ENCODE measurements at regions not wholly inside any gene's neighbourhood (a gene's known extent, or its start where the extent isn't known, plus 50 kb on each side); places are given as distances from the start of the nearest gene placed in this dataset.
A peak's percentile ranks its signal among the peaks of the same experiment; 100 is the strongest.

DNA sequence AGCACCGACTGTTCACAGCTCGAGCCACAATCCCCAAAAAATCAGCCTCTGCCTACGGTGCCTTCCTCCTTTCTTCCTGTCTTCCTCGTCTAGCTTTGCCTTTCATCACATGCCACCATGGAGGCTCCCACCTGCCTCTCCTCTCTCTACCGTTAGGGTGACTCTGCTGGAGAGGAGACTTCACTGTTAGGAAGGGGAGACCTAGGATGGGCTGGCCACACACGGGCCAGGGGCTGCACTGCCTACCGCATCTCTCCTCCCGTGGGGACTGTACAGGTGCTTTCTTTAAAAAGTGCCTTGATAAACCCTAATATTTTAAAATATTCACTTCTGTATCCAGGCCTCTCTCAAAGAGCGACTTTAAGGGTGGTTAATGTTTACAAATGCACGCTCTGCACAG is 1104.7 kb downstream of the BCL11B start:
- Histone ChIP-seq H3K9ac (peak overlapping the region in 1 of 11 experiments; percentile 12; a peak in 3 of 22 replicates), H3K4me2 (peak overlapping the region; percentile 44 to 94 (median 79)), H3K9me3 (replicated peaks in 1 of 11) (peaks cover 0 to 20% (median 13%) of the 10 kb centered on the region in 11 experiments; a peak in 13 of 22 replicates), H3K27me3 (peaks cover 0 to 5% (median 0%) of the 10 kb centered on the region in 11 experiments; a peak in 1 of 22 replicates), H3K4me3 (peak overlapping the region in 2 of 10 experiments; percentile 39 to 43; a peak in 2 of 20 replicates), H3K4me1 (peaks cover 9 to 61% (median 50%) of the 10 kb centered on the region in 10 experiments), H3K36me3 (no peaks in the 10 kb centered on the region), H4K20me1 (no peaks in the 10 kb centered on the region), H3K27ac (peak overlapping the region in 2 of 11 experiments; percentile 37 to 51; a peak in 3 of 22 replicates)
- no peak for TF ChIP-seq Cebpa-rat (IDR thresholded peaks at IDR 0.05)

GRCh38 chr14:98167705-98168104 is 1104.3 kb downstream of the BCL11B start:
- H3K9ac ChIP-seq = peak overlapping the region in 1 of 11 experiments; percentile 12; a peak in 3 of 22 replicates
- no peaks in the 10 kb centered on the region for H4K20me1 ChIP-seq
- TF ChIP-seq Cebpa-rat (IDR thresholded peaks at IDR 0.05) = no peak
- peak overlapping the region in 3 of 11 experiments; percentile 27 to 51 (median 37); a peak in 6 of 22 replicates for H3K27ac ChIP-seq
- peak overlapping the region; percentile 44 to 94 (median 79) for H3K4me2 ChIP-seq
- H3K27me3 ChIP-seq = peaks cover 0 to 5% (median 0%) of the 10 kb centered on the region in 11 experiments; a peak in 1 of 22 replicates
- H3K36me3 ChIP-seq = no peaks in the 10 kb centered on the region
- H3K4me3 ChIP-seq = peak overlapping the region in 3 of 10 experiments; percentile 30 to 43 (median 39); a peak in 3 of 20 replicates
- peaks cover 0 to 20% (median 13%) of the 10 kb centered on the region in 11 experiments; a peak in 13 of 22 replicates for H3K9me3 ChIP-seq (replicated peaks in 1 of 11)
- peaks cover 9 to 65% (median 54%) of the 10 kb centered on the region in 10 experiments for H3K4me1 ChIP-seq

GRCh38 chr14:98168211-98168985 is 1103.6 kb downstream of the BCL11B start:
- Histone ChIP-seq H3K9ac (peak overlapping the region in 1 of 11 experiments; percentile 12; a peak in 1 of 22 replicates), H4K20me1 (no peaks in the 10 kb centered on the region), H3K27me3 (peaks cover 0 to 5% (median 0%) of the 10 kb centered on the region in 11 experiments; a peak in 1 of 22 replicates), H3K36me3 (no peaks in the 10 kb centered on the region), H3K4me3 (peak overlapping the region in 1 of 10 experiments; percentile 30; a peak in 2 of 20 replicates), H3K9me3 (replicated peaks in 1 of 11) (peaks cover 0 to 20% (median 13%) of the 10 kb centered on the region in 11 experiments; a peak in 12 of 22 replicates), H3K27ac (peak overlapping the region in 4 of 11 experiments; percentile 27 to 51 (median 34); a peak in 3 of 22 replicates), H3K4me2 (peak overlapping the region in 9 of 11 experiments; percentile 68 to 94 (median 87); a peak in 17 of 22 replicates), H3K4me1 (peaks cover 13 to 72% (median 61%) of the 10 kb centered on the region in 10 experiments)
- TF ChIP-seq Cebpa-rat (IDR thresholded peaks at IDR 0.05) = no peak

- no peaks in the 10 kb centered on the region for H4K20me1 ChIP-seq
- H3K4me1 ChIP-seq = peaks cover 13 to 80% (median 69%) of the 10 kb centered on the region in 10 experiments
- H3K36me3 ChIP-seq = no peaks in the 10 kb centered on the region
These were observed 1102.8 kb downstream of the BCL11B start for GRCh38 chr14:98169170-98169587.

DNA sequence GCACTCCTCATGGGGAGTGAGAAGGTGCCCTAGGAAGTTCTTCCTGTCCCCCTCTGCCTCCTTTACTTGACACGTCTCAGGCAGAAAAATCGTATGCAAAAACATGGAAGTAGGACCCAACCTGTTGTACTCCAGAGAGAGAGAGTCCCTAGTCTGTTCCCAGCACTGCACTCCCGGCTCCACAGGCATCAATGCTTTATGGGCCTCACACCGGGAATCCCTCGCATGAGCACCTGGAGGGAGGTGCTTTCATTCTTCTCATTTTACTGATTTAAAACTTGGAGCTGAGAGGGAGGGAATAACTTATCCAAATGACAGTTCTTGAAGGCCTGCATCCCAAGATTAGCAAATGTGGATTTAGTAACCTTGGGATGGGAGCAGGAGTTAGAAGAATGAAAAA is 1101.4 kb downstream of the BCL11B start:
- TF ChIP-seq Cebpa-rat (IDR thresholded peaks at IDR 0.05) = no peak
- H3K27me3 ChIP-seq = peaks cover 0 to 5% (median 0%) of the 10 kb centered on the region in 11 experiments; a peak in 1 of 22 replicates
- H3K9me3 ChIP-seq (replicated peaks in 1 of 11) = peaks cover 0 to 16% (median 10%) of the 10 kb centered on the region in 11 experiments; a peak in 11 of 22 replicates
- H3K36me3 ChIP-seq = no peaks in the 10 kb centered on the region
- H3K4me1 ChIP-seq = peaks cover 13 to 94% (median 83%) of the 10 kb centered on the region in 10 experiments
- H3K4me3 ChIP-seq = no peak overlapping the region
- H4K20me1 ChIP-seq = no peaks in the 10 kb centered on the region
- H3K4me2 ChIP-seq = peak overlapping the region in 8 of 11 experiments; percentile 69 to 94 (median 77); a peak in 16 of 22 replicates
- H3K27ac ChIP-seq = peak overlapping the region in 1 of 11 experiments; percentile 60; a peak in 2 of 22 replicates
- no peak overlapping the region; a peak in 1 of 22 replicates for H3K9ac ChIP-seq

More at GRCh38 chr14:98169170-98169587, 1102.8 kb downstream of the BCL11B start:
- peaks cover 0 to 5% (median 0%) of the 10 kb centered on the region in 11 experiments; a peak in 1 of 22 replicates for H3K27me3 ChIP-seq
- H3K9ac ChIP-seq = no peak overlapping the region
- H3K4me3 ChIP-seq = no peak overlapping the region
- H3K4me2 ChIP-seq = peak overlapping the region in 6 of 11 experiments; percentile 7 to 94 (median 90); a peak in 6 of 22 replicates
- no peak for TF ChIP-seq Cebpa-rat (IDR thresholded peaks at IDR 0.05)
- no peak overlapping the region for H3K27ac ChIP-seq
- H3K9me3 ChIP-seq (replicated peaks in 1 of 11) = peaks cover 0 to 20% (median 13%) of the 10 kb centered on the region in 11 experiments; a peak in 12 of 22 replicates

- peak overlapping the region in 7 of 11 experiments; percentile 0 to 69 (median 52); a peak in 11 of 22 replicates for H3K27ac ChIP-seq
- H3K4me3 ChIP-seq = peak overlapping the region in 1 of 10 experiments; percentile 7; a peak in 1 of 20 replicates
- H3K9ac ChIP-seq = peak overlapping the region in 4 of 11 experiments; percentile 15 to 53 (median 37); a peak in 3 of 22 replicates
- TF ChIP-seq Cebpa-rat (IDR thresholded peaks at IDR 0.05) = no peak
- peaks cover 0 to 10% (median 6%) of the 10 kb centered on the region in 11 experiments; a peak in 5 of 22 replicates for H3K9me3 ChIP-seq (replicated peaks in 1 of 11)
- peak overlapping the region in 9 of 11 experiments; percentile 48 to 94 (median 77); a peak in 18 of 22 replicates for H3K4me2 ChIP-seq
- H3K36me3 ChIP-seq = no peaks in the 10 kb centered on the region
- peaks cover 0 to 5% (median 0%) of the 10 kb centered on the region in 11 experiments; a peak in 1 of 22 replicates for H3K27me3 ChIP-seq
- H3K4me1 ChIP-seq = peaks cover 13 to 100% (median 84%) of the 10 kb centered on the region in 10 experiments
- no peaks in the 10 kb centered on the region for H4K20me1 ChIP-seq
These were observed 1100.3 kb downstream of the BCL11B start for GRCh38 chr14:98171654-98172053.

- peak overlapping the region in 6 of 11 experiments; percentile 13 to 69 (median 56); a peak in 8 of 22 replicates for H3K27ac ChIP-seq
These were observed 1099.7 kb downstream of the BCL11B start for GRCh38 chr14:98172243-98172778.

DNA sequence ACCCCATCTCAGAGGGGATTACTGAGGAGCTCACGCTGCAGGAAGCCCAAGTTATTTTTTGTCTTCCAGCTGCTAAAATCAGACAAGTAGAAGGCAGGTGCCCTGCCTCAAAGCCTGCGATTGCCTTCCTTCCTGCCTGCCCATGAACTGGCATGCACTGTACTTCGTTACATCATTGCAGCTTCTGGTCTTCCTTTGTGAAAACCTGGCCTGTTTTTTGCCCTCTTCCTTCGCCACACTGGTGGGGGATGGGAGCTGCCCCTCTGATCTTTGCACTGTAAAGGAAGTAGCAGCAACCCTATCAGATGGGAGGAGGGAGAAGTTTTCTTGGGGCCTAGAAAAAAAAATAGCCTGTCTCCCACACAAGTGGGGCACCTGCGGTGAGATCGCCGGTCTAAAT is 1098.7 kb downstream of the BCL11B start:
- Histone ChIP-seq H3K27ac (peak overlapping the region in 4 of 11 experiments; percentile 15 to 69 (median 62); a peak in 7 of 22 replicates), H3K4me3 (peak overlapping the region in 3 of 10 experiments; percentile 3 to 27 (median 23); a peak in 1 of 20 replicates), H3K4me2 (peak overlapping the region; percentile 16 to 94 (median 74); a peak in 21 of 22 replicates), H3K36me3 (no peaks in the 10 kb centered on the region), H3K9me3 (replicated peaks in 1 of 11) (peaks cover 0 to 9% (median 5%) of the 10 kb centered on the region in 11 experiments; a peak in 5 of 22 replicates), H3K27me3 (no peaks in the 10 kb centered on the region; a peak in 1 of 22 replicates), H3K9ac (peak overlapping the region in 4 of 11 experiments; percentile 8 to 53 (median 30); a peak in 4 of 22 replicates), H3K4me1 (peaks cover 4 to 83% (median 68%) of the 10 kb centered on the region in 10 experiments; a peak in 19 of 20 replicates), H4K20me1 (no peaks in the 10 kb centered on the region)
- TF ChIP-seq Cebpa-rat (IDR thresholded peaks at IDR 0.05) = peak in 3 of 11 experiments; percentile 10 to 42 (median 30); a peak in 1 of 22 replicates

More at GRCh38 chr14:98172243-98172778, 1099.7 kb downstream of the BCL11B start:
- no peak for TF ChIP-seq Cebpa-rat (IDR thresholded peaks at IDR 0.05)
- Histone ChIP-seq H3K4me1 (peaks cover 11 to 93% (median 78%) of the 10 kb centered on the region in 10 experiments), H4K20me1 (no peaks in the 10 kb centered on the region), H3K9me3 (replicated peaks in 1 of 11) (peaks cover 0 to 10% (median 6%) of the 10 kb centered on the region in 11 experiments; a peak in 5 of 22 replicates), H3K4me3 (peak overlapping the region in 1 of 10 experiments; percentile 10; a peak in 1 of 20 replicates), H3K9ac (peak overlapping the region in 4 of 11 experiments; percentile 15 to 53 (median 34); a peak in 3 of 22 replicates), H3K36me3 (no peaks in the 10 kb centered on the region), H3K27me3 (peaks cover 0 to 5% (median 0%) of the 10 kb centered on the region in 11 experiments; a peak in 1 of 22 replicates), H3K4me2 (peak overlapping the region in 9 of 11 experiments; percentile 48 to 94 (median 77); a peak in 18 of 22 replicates)

Measured in BLaER1 treated with 17β-estradiol and CSF1 and Interleukin-3, amounts not matched to agents 10 nM and 100 nM (cell line).